ENCODE measurements at regions not wholly inside any gene's neighbourhood (a gene's known extent, or its start where the extent isn't known, plus 50 kb on each side); places are given as distances from the start of the nearest gene placed in this dataset.

DNA sequence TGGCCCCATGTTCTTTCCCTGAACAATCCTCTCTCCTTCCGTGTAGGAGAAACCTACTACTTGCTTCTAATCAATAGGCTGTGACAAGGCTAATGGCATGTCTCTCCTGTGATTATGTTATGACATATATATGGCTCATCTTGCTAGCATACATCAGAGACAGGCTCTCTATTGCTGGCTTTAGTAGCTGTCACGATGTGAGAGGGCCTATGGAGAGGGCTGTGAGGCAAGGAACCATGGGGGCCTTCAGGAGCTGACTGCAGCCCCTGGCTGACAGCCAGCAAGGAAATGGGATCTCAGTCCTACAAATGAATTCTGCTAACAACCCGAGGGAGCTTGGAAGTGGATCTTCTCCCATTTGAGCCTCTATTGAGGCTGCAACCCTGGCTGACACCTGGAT is 96.3 kb downstream of the EOMES start:
- Histone ChIP-seq H4K20me1 (ENCODE audit: insufficient read depth, low read length, poor library complexity, severe bottlenecking) (no peaks in the 10 kb centered on the region), H3F3A (ENCODE audit: low read depth) (no peaks in the 10 kb centered on the region), H3K4me1 (ENCODE audit: insufficient read depth, low read length, poor library complexity, severe bottlenecking) (peaks cover 50% of the 10 kb centered on the region), H3K9me2 (replicated peaks; ENCODE audit: low read depth, low read length) (no peaks in the 10 kb centered on the region), H3K79me2 (ENCODE audit: insufficient read depth, low read length) (no peaks in the 10 kb centered on the region), H3K27me3 (ENCODE audit: insufficient read depth, low read length, poor library complexity, severe bottlenecking) (peaks cover 4% of the 10 kb centered on the region), H3K4me3 (ENCODE audit: low read length, poor library complexity, severe bottlenecking) (no peak overlapping the region), H3K4me2 (ENCODE audit: low read depth, low read length, poor library complexity, severe bottlenecking) (no peak overlapping the region), H3K36me3 (ENCODE audit: insufficient read depth, low read length) (no peaks in the 10 kb centered on the region), H3K9me3 (ENCODE audit: insufficient read depth, low read depth, low read length) (no peaks in the 10 kb centered on the region), H2AFZ (ENCODE audit: low read length) (no peak overlapping the region), H3K9ac (ENCODE audit: low read depth, low read length, poor library complexity, severe bottlenecking) (no peak overlapping the region)
- TF ChIP-seq, protein P1, sequence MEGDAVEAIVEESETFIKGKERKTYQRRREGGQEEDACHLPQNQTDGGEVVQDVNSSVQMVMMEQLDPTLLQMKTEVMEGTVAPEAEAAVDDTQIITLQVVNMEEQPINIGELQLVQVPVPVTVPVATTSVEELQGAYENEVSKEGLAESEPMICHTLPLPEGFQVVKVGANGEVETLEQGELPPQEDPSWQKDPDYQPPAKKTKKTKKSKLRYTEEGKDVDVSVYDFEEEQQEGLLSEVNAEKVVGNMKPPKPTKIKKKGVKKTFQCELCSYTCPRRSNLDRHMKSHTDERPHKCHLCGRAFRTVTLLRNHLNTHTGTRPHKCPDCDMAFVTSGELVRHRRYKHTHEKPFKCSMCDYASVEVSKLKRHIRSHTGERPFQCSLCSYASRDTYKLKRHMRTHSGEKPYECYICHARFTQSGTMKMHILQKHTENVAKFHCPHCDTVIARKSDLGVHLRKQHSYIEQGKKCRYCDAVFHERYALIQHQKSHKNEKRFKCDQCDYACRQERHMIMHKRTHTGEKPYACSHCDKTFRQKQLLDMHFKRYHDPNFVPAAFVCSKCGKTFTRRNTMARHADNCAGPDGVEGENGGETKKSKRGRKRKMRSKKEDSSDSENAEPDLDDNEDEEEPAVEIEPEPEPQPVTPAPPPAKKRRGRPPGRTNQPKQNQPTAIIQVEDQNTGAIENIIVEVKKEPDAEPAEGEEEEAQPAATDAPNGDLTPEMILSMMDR (conservative IDR thresholded peaks at IDR 0.05; ENCODE audit: low read length) = no peak
- no peak for TF ChIP-seq EZH2phosphoT487 (IDR thresholded peaks at IDR 0.05; ENCODE audit: borderline replicate concordance)

DNA sequence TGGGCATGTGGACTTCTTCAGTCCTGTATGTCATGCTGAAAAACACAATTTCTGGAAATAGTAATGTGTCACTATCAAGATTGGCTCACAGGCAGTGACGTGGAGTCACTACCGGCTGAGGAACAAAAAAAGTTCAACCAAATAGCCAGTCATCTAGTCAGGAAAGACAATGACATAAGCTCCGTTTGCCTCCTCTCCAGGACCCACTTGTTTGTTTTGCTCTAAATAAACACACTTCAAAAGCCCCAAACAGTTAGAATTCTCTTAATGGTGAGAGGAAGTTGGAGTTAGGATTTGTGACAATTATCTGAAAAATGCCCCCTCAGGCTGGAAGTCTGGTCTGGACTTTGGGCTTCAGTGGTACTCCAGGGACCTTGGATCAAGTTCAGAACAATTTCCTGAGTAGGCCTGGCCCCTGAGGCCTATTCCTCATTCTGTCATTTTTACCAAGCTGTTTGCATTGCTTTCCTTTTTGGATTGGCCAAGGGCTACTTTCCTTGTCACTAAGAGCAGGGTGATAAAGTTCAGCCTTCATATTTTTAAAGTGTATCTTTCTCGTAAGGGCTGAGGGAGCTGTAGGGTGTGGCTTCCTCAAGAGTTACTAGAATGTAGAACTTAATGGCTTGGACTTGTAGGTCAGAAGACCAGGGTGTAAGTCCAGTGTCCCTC is 98.9 kb downstream of the EOMES start:
- no peaks in the 10 kb centered on the region for H3K36me3 ChIP-seq (ENCODE audit: insufficient read depth, low read length)
- H3K4me3 ChIP-seq (ENCODE audit: low read length, poor library complexity, severe bottlenecking) = no peak overlapping the region
- H3K9me2 ChIP-seq (replicated peaks; ENCODE audit: low read depth, low read length) = no peaks in the 10 kb centered on the region
- H3K9ac ChIP-seq (ENCODE audit: low read depth, low read length, poor library complexity, severe bottlenecking) = no peak overlapping the region
- no peaks in the 10 kb centered on the region for H3K9me3 ChIP-seq (ENCODE audit: insufficient read depth, low read depth, low read length)
- TF ChIP-seq EZH2phosphoT487 (IDR thresholded peaks at IDR 0.05; ENCODE audit: borderline replicate concordance) = no peak
- TF ChIP-seq, protein P1 (conservative IDR thresholded peaks at IDR 0.05; ENCODE audit: low read length) = no peak
- H3K27me3 ChIP-seq (ENCODE audit: insufficient read depth, low read length, poor library complexity, severe bottlenecking) = peaks cover 4% of the 10 kb centered on the region
- H3K4me2 ChIP-seq (ENCODE audit: low read depth, low read length, poor library complexity, severe bottlenecking) = no peak overlapping the region
- no peaks in the 10 kb centered on the region for H3F3A ChIP-seq (ENCODE audit: low read depth)
- no peaks in the 10 kb centered on the region for H4K20me1 ChIP-seq (ENCODE audit: insufficient read depth, low read length, poor library complexity, severe bottlenecking)
- no peaks in the 10 kb centered on the region for H3K79me2 ChIP-seq (ENCODE audit: insufficient read depth, low read length)
- peaks cover 36% of the 10 kb centered on the region for H3K4me1 ChIP-seq (ENCODE audit: insufficient read depth, low read length, poor library complexity, severe bottlenecking)
- no peak overlapping the region for H2AFZ ChIP-seq (ENCODE audit: low read length)

DNA sequence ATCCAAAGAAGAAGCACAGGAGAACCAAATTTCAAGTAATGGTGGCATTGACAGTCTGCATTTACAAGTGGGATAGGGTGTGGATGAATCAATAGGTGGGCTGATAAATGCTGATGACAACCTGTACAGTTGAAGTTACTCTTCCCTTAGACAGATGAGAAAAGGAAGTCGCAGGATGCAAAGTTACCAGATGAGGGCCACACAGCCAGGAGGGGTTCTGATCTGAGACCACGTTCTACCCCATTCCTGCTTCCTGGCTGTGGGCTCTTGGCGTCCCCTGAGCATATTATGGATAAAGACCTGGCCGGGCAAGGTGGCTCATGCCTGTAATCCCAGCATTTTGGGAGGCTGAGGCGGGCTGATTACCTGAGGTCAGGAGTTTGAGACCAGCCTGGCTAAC is 104.6 kb downstream of the EOMES start:
- no peak overlapping the region for H2AFZ ChIP-seq (ENCODE audit: low read length)

More for the DNA sequence above, 104.6 kb downstream of the EOMES start:
- no peaks in the 10 kb centered on the region for H3K9me2 ChIP-seq (replicated peaks; ENCODE audit: low read depth, low read length)
- H3K36me3 ChIP-seq (ENCODE audit: insufficient read depth, low read length) = no peaks in the 10 kb centered on the region
- no peak overlapping the region for H3K4me2 ChIP-seq (ENCODE audit: low read depth, low read length, poor library complexity, severe bottlenecking)
- H3K9me3 ChIP-seq (ENCODE audit: insufficient read depth, low read depth, low read length) = no peaks in the 10 kb centered on the region; the same call in 1 of the 2 replicates
- TF ChIP-seq, protein P1 (conservative IDR thresholded peaks at IDR 0.05; ENCODE audit: low read length) = 0 out of 2 replicates have a peak, but pooled peaks have one; percentile 16
- no peak for TF ChIP-seq EZH2phosphoT487 (IDR thresholded peaks at IDR 0.05; ENCODE audit: borderline replicate concordance)
- no peak overlapping the region for H3K9ac ChIP-seq (ENCODE audit: low read depth, low read length, poor library complexity, severe bottlenecking)
- H3F3A ChIP-seq (ENCODE audit: low read depth) = no peaks in the 10 kb centered on the region
- H3K4me1 ChIP-seq (ENCODE audit: insufficient read depth, low read length, poor library complexity, severe bottlenecking) = no peaks in the 10 kb centered on the region
- H4K20me1 ChIP-seq (ENCODE audit: insufficient read depth, low read length, poor library complexity, severe bottlenecking) = no peaks in the 10 kb centered on the region
- no peaks in the 10 kb centered on the region for H3K79me2 ChIP-seq (ENCODE audit: insufficient read depth, low read length)
- H3K4me3 ChIP-seq (ENCODE audit: low read length, poor library complexity, severe bottlenecking) = no peak overlapping the region
- H3K27me3 ChIP-seq (ENCODE audit: insufficient read depth, low read length, poor library complexity, severe bottlenecking) = no peaks in the 10 kb centered on the region
